ENCODE measurements at regions not wholly inside any gene's neighbourhood (a gene's known extent, or its start where the extent isn't known, plus 50 kb on each side); places are given as distances from the start of the nearest gene placed in this dataset.
A peak's percentile ranks its signal among the peaks of the same experiment; 100 is the strongest.

DNA sequence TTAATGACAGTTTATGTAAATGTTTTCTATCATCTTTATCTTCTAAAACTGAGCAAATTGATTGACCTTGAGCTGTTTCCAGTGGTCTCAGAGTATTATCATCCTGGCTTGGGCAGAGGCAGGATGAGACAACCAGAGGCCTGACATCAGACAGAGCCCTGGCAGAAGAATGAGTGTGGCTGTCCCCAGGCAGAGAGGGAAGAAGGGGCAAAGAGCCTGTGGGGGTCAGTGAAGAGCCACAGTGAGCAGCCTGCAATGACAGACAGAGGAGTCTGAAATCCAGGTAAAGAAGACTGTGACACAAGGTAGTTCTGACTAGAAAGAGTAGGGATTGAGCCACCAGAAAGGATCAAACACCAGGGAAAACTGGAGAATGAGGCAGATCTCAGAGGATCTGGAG lies 182.4 kb upstream of the ARSJ start:
- no peak for DNase-seq (ENCODE audit: extremely low read depth in 1 of 2, low read depth in 1 of 2)

DNA sequence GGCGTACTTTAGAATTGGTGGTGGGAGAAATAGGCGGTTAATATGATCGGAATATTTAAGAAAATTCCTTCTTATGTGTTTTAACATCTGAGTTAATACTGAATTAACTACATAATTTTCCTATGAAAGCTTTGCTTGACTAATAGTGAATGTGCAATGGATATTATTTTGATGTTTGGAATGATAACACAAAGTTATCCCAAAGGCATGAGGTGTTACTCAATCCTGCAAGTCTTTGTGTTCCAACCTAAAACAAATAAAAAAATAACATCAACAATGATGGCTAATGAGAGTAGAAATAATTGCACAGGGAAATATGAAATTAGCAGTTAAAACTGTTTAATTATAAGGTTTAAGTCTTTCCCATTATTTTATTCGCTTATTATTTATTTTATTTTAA lies 183.6 kb upstream of the ARSJ start:
- DNase-seq (ENCODE audit: extremely low read depth in 1 of 2, low read depth in 1 of 2): no peak

DNA sequence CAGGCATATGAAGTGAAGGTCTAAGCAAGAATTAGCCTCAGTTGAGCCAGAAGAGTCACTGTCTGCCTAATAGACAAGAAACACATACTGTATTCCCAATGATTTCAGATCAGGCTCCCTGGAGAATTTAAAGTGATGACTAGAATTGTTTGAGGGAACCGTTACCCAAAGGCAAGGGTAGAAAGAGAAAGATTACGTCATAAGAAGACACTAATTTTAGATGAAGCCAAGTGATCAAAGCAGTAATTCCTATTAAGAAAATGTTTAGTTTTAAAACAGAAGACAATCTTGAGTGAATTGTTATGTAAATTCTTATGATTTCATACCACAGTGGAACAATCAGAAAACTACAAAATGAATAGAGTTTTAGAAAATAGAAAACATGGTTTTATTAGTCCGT lies 194.5 kb upstream of the ARSJ start:
- DNase-seq (ENCODE audit: extremely low read depth in 1 of 2, low read depth in 1 of 2): no peak

DNA sequence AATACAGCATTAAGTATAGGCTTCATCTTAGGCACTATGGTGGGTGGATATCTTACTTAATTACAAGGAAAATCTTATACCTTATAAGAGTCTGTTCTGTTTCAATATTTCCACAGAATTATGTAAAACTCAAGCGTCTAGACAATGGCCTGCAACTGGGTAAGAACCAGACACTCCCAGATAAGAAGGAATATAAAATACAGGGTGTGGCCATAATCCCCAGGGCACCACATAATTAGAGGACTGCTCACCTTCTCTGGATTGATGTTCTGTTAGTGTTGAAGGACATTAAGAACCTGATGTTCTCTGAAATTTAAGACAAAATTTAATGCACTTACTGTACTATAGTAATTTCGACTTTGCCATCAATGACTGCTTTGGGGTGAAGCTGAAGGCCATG lies 198.2 kb upstream of the ARSJ start:
- no peak for DNase-seq (ENCODE audit: extremely low read depth in 1 of 2, low read depth in 1 of 2)

DNA sequence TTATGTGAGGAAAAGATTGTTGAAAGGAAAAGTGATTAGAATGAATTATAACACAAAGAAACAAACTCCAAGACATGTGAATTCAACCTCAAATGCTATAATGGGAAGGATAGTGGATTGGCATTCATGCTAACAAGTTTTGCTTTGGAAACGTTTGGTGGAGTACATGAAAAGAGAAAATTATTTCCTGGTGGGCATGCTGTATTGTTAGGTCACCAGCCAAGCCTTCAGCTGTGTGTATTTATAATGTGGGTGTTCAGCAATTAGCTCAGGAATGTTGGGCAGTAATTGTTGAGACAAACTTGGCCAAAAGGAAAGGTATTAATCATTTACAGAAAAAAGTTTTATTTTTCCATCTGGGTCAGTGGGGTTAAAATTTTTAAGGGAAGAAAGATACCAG lies 198.9 kb upstream of the ARSJ start:
- no peak for DNase-seq (ENCODE audit: extremely low read depth in 1 of 2, low read depth in 1 of 2)

DNA sequence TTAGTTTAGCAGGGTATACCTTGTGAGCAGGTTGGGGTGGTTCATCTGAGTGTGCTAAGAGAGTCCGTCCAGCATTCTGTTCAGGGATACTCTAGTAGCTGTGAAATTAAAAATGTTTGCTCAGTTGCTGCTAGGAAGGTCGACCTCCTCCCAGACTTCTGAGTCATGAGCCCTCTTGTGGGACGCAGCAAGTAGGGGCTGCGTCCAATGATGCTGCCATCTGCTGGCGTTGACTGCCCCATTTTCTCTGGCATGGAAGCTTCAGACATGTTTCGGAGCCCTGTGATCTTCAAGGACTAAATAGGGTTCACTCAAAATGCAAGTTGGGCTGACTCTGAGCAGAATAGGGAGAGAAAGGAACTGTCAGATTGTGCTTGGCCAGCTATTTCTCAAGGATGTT lies 201.0 kb upstream of the ARSJ start:
- peak in 1 of 2 donors; percentile 11 for DNase-seq (ENCODE audit: extremely low read depth in 1 of 2, low read depth in 1 of 2)

DNA sequence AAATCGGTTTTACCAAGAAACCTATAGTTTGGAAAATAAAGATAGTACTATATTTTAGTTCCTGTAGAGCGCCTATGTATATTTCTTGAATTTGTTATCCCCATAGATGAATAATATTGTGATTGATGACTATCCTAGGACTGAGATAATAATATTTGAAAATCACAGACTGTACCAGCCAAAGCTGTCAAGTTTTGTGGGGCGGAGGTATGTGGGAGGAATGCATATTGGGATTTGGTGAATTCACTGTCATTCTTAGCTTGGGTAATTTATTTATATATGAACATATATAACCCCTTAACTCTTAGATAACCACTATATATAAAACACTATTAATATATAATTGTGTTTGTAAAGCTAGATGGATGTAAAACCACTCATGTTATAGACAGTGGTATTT lies 205.5 kb upstream of the ARSJ start:
- DNase-seq (ENCODE audit: extremely low read depth in 1 of 2, low read depth in 1 of 2): no peak

DNA sequence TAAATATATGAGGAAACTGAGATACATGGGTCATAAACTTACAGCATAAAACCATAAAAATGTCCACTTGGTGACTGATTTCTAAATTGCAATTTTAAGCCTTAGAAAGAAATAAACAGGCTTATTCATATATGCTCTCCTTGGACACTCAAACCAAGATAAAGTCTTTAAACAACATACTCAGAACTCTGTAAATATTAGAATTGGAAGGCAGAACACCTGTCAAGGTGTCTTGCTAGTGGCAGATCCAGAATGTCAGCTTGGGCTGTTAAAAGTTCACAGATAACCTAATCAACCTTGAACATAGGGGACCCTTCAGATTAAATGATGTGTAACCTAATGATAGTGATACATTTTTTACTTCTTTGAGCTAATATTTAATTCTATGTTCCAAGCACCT lies 208.1 kb upstream of the ARSJ start:
- no peak for DNase-seq (ENCODE audit: extremely low read depth in 1 of 2, low read depth in 1 of 2)

DNA sequence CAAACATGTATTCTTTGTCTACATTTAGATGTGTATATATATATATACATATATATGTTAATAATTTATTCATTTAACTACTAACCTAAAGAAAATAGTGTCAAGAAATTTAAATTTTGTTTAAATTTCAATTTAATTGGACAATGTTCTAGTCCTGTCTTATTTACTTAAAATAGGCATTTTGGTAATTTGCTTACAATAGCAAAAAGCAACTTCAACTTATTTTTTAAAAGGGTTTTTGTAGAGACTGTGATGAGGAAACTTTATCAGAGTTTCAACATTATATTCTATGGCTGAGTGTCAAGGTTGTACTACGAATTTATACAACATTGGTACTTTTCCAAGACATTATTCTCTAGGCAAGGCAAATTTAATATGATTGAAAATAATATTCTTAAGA lies 212.0 kb upstream of the ARSJ start:
- no peak for DNase-seq (ENCODE audit: extremely low read depth in 1 of 2, low read depth in 1 of 2)

DNA sequence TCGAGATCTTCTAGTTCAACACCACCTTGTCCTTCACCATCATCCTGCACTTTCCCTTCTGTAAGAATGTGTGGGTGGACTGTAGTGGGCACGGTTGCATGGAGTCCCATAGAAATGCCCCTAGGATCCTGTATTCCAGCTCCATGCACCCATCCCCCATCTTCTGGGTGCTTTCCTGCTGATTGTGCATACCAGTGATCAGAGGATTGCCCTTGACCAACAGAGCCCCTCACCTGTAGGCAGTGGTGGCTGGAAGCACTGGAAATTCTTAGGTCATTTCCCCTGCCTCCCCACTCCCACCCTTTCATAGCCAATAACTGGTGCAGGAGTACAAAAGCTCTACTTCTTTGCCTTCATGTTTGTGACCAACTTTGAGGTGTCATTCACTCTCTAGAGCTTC lies 213.4 kb upstream of the ARSJ start:
- no peak for DNase-seq (ENCODE audit: extremely low read depth in 1 of 2, low read depth in 1 of 2)

DNA sequence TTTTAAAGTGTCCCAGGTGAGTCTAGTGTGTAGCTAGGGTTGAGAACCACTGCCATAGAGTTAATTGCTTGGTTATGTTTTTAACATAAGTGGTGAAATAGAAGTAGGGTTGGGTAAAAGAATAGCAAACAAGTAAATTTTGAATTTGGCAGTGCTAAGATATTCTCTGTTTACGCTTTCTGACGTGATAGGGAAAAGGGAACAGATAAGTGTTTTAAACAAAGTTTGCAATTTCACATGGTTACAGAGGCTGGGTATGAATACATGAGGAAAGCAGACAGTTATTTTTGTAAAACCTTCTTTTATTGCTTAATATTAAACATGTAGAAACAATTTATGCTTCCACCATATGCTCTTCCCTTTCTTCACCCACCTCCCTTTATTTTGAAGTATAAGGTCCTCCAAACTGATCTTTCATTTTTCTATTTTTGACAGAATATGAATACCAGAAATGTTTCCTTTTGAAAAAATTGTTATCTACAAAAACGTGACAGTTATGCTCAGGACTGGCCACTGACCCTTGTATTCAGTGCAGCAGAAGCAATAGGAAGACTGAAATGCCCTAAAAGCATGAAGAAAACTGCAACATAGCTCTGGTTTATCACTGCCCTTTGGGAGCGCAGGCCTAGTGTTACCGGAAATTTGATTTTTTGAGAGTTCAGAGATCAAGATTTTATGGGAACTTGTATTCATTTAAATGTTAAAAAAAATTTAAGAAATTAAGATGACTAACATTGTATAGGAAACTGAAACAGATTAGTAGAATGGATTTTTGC lies 214.4 kb upstream of the ARSJ start:
- DNase-seq (ENCODE audit: extremely low read depth in 1 of 2, low read depth in 1 of 2): no peak

DNA sequence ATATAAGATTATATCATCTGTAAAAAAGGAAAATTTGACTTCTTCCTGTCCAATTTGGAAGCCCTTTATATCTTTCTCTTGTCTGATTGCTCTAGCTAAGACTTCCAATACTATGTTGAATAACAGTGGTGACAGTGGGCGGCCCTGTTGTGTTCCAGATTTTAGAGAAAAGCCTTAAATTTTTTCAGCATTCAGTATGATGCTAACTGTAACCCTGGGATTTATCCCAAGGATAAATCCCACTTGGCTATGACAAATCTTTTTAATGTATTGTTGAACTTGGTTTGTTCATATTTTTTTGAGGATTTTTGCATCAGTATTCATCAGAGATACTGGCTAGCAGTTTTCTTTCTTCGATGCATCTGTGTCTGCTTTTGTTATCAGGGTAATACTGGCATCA lies 217.2 kb upstream of the ARSJ start:
- no peak for DNase-seq (ENCODE audit: extremely low read depth in 1 of 2, low read depth in 1 of 2)

DNA sequence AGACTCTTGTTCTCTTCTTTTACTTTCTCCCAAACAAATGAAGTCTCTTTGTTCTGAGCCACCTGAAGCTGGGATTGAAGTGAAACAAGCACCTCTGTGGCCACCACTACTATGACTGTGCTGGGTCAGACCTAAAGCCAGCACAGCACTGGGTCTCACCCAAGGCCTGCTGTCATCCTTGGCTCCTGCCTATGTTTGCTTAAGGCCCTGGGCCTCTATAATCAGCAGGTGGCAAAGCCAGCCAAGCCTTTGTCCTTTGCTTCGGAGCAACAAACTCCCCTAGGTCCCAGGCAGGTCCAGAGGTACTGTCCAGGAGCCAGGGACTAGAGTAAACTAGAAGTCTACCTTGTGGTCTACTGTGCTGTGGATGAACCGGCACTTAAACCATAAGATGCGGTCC lies 220.6 kb upstream of the ARSJ start:
- DNase-seq (ENCODE audit: extremely low read depth in 1 of 2, low read depth in 1 of 2): no peak

DNA sequence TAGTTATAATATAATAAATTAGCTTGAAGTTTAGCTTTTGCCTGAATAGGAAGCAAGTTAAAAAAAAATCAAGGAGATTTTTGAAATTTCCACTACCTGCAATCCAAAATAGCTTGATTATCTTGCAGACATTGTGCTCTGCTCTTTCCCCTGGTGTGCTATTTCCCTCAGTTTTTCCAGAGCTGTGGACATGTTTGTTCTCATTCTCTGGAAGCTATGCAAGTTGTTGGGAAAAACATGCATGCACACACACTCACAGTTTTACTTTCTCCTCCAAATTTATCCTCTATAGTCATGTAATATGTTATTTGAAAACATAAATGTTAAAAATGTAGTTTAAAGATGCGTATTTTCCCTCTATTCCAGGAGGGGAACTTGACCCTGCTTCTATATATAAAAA lies 225.8 kb upstream of the ARSJ start:
- DNase-seq (ENCODE audit: extremely low read depth in 1 of 2, low read depth in 1 of 2): no peak

DNA sequence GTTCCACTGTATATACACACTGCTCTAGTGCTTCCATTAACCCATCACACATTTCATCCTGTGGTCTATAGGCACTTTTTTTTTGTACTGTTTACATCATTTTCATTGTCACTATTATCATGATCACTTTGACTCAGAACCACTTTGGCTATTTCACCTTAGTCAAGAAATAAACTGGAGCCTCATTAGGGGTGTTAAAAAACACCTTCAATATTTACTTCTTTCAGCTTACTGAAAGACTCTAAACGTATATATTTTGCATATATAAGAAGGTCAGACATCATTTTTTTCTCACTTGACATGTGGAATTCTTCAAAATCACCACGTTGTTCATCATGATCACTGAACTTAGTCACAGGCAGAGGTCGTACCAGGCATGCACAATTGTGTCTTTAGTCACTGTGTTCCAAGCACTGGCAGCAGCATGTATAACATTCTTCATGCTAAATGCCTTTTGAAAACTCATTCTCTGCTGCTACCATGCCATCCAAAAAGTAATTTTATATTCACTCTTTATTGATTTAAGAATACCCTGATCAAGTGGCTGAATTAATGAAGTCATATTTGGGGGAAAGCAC lies 229.2 kb upstream of the ARSJ start:
- DNase-seq (ENCODE audit: extremely low read depth in 1 of 2, low read depth in 1 of 2): no peak

DNA sequence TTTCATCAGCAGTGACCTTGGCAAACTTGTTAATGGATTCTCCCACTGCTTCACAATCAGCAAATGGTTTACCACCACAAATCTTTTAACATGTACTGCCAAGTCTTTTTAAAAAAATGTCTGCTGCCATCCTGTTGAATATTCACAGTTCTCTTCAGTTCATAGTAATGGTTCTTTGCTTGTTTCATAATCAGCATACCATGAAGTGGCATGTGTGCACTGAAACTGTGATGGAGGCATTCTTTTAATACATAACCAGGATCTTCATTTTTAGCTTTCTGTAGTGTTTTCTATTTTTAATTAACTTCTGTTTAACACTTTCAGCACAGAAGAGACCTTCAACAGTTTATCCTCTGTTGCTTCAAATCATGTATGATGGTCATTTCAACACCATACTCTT lies 230.1 kb upstream of the ARSJ start:
- DNase-seq (ENCODE audit: extremely low read depth in 1 of 2, low read depth in 1 of 2): no peak

DNA sequence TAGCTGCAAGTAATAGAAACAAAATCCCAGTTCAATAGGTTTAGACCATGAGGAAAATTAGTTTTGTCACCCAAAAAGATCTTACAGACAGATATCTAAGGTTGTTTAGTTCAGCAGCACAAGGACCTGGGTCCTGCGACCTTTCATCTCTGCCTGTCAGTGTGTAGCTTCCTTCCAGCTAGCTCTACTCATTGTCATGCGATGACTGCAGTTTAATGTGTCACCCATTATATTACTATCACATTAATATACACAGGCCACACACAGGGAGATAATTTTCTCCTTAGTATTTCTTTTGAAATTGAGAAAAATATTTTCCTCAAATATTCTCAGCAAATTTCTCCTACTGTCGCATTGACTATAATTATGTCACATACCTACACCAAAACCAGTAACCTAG lies 232.1 kb upstream of the ARSJ start:
- no peak for DNase-seq (ENCODE audit: extremely low read depth in 1 of 2, low read depth in 1 of 2)

DNA sequence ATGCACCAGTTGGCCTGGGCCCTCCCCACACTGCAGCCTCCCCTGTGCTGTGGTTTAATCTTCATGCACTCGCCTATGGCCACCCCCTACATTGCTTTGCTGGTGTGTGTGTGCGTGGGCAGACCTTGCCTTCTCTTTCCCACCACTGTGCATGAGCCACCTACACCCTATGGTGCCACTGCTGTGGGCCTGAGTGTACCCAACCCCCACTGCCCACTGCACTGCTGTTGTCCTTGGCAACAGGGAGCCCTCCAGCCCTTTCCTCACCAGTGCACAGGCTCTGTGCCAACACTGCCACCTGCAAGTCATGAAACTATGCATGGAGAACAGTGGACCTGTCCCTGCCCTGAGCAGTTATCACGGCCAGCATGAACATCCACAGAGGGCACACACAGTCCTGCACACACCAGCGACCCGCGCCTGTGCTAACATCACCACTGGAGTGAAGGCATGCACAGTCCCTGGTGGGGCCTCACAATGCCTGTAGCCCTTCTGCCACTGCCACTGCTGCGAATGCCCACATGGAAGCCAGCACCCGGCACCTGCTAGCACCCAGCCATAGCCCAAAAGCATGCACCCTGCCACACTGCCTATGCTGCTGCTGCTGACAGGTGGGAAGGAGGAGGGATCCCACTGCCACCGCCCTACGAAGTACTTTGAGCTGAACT lies 237.8 kb upstream of the ARSJ start:
- DNase-seq (ENCODE audit: extremely low read depth in 1 of 2, low read depth in 1 of 2): no peak

DNA sequence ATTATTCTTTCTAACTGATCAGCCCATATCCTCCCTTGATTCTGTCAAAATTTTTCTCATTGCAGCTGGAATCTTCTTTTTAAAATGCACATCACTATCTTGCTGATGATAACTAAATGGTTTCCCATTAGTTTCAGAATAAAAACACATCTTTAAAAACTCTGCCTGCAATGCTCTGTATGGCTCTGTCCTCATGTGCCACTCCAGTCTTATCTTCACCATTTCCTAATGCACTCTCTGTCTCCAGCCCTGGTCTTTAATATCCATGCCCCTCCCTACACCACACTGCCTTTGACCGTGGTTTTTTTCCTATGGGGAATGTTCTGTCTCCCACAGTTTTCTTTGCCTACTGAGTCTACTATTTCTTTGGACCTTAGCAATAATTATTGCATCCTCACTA lies 244.1 kb upstream of the ARSJ start:
- no peak for DNase-seq (ENCODE audit: extremely low read depth in 1 of 2, low read depth in 1 of 2)

DNA sequence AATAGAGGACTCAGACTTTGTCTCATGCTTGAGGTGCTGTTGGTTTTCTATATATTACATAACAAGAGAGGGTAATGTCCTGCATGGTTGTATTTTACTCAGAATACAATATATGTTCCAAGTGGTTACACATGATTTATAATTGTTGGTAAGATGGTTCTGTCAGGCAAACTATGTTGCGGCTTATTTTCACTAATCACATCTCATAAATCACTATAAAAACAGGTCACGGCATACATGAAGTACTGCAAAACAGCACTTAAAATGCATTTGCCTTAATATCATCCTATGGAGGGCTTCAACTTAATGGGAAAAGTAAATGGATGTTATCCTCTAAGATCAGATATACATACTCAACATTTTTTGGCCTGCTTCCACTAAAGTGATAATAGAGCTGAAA lies 246.0 kb upstream of the ARSJ start:
- DNase-seq (ENCODE audit: extremely low read depth in 1 of 2, low read depth in 1 of 2): no peak

DNA sequence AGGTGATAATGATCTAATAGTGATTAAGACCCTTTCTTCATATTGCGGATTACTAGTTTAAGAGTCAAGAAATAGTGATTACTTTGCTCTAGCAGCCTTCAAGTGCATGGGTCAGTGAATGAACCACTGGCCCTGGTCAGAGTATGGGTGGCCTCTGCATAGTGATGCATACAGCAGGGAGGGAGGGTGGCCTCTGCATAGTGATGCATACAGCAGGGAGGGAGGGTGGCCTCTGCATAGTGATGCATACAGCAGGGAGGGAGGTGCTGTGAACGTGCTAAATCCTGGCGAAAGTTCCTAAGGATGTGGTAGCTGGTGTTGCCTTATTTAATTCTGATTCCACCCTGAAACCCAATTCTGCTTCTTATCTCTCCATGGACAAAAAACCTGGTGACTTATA lies 246.7 kb upstream of the ARSJ start:
- DNase-seq (ENCODE audit: extremely low read depth in 1 of 2, low read depth in 1 of 2): no peak

DNA sequence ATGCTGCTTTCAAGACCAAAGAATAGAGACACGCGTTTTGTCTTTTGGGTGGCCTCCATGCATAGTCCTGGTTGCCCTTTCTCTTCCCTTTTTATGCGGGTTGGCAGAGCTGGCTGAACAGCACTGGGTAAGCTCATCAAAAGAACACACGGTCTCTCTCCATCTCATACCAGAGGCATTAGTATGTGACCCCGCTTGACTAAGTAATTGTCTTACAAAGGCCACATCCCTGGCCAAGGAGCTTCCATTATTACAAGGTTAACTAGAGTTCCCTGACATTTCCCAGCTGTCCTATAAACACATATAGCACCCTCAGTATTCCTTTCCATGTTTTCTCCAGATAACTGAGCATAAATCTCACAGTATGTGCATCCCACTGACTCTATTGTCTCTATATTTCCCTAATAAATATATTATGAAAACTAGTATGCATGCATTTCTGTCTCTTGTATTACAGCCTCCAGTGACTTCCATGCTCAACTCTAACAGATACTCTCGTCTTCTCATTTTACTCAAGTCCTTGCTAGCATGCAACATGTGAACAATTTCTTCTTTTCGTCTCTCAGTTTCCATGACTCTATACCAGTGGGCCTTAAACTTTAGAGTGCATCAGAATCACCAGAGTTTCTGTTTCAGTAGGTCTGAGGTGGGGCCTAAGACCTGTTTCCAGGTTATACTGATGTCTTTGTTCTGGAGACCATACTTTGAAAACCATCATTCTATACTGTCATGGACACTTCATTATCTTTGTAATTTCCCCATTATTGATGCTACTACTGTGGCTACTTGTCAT lies 247.7 kb upstream of the ARSJ start:
- DNase-seq (ENCODE audit: extremely low read depth in 1 of 2, low read depth in 1 of 2): no peak

Data from stimulated activated CD8-positive, alpha-beta memory T cell treated with anti-CD3 and anti-CD28 coated beads, Interleukin-7, amount 100 ng/mL, for 48 hours (primary cell).